HCT116 (cell line): ENCODE measurements at regions not wholly inside any gene's neighbourhood (a gene's known extent, or its start where the extent isn't known, plus 50 kb on each side); places are given as distances from the start of the nearest gene placed in this dataset.

Experiments used
- ATAC-seq: fragments of 200-7000 bp; cut with Tn5 transposase; 2 replicates; pipeline ENCODE4 v1.9.1; 2020; ENCODE audit warnings: mild to moderate bottlenecking, moderate library complexity
- BruUV-seq: library from RNA; stranded (reverse); fragments of 400-500 nt; replicated peaks from 2 replicates; lab custom pipeline; 2021; lab: Mats Ljungman, UMichigan
- CTCF ChIA-PET: fragments of 300-600 bp; sonication (Branson Sonifier 250); formaldehyde crosslinking; loops from one replicate; lab custom pipeline; 2021; ENCODE audit warnings: antibody characterized with exemption; lab: Charles Lee
- POLR2A ChIA-PET: fragments of 300-600, 350-600 bp; sonication (Branson Sonifier 250); formaldehyde crosslinking; loops from one replicate; lab custom pipeline; 2021; ENCODE audit warnings: antibody characterized with exemption; lab: Charles Lee
- RAD21 ChIA-PET, 2 experiments: fragments of 300-600 bp; sonication (Branson Sonifier 250); formaldehyde crosslinking; loops; one replicate each; lab custom pipeline; 2023; ENCODE audit warnings: low total read pairs in 2 of 2; ENCODE audit not compliant: uncharacterized antibody in 2 of 2, unreplicated experiment in 2 of 2, low non-redundant PET in 1 of 2; lab: Charles Lee
- DNase-seq: peaks from one replicate; pipeline ENCODE4 v3.0.0-alpha.2; 2010; ENCODE audit warnings: low read depth, low spot score
- H2AFZ ChIP-seq: fragments of 200-600 bp; shearing (Covaris generic), sonication (generic); 2 replicates; pipeline ENCODE4 v1.6.1; 2017; ENCODE audit warnings: low read depth, mixed run types, mixed read lengths, antibody characterized with exemption, low read length; ENCODE audit not compliant: poor library complexity, severe bottlenecking
- H3K27ac ChIP-seq: 2 replicates; pipeline ENCODE4 v1.5.1; 2012; ENCODE audit warnings: low read depth, low read length
- H3K27me3 ChIP-seq: fragments of 200-600 bp; sonication (generic); 2 replicates; pipeline ENCODE4 v1.6.1; 2016; ENCODE audit warnings: mixed run types, low read length, mixed read lengths; ENCODE audit not compliant: insufficient read depth
- H3K36me3 ChIP-seq, 2 experiments: fragments of 200-500 bp in 1 of 2; fragments of 200-600 bp in 1 of 2; sonication (Bioruptor generic) in 1 of 2; sonication (generic) in 1 of 2; 2 replicates each; pipeline versions ENCODE4 v1.5.1 to v1.6.1; 2014 to 2016; ENCODE audit warnings: low read length in 2 of 2, inconsistent platforms in 1 of 2, mixed read lengths in 1 of 2, mixed run types in 1 of 2; ENCODE audit not compliant: insufficient read depth in 2 of 2, control insufficient read depth in 1 of 2
- H3K4me1 ChIP-seq, 2 experiments: fragments of 200-600 bp in 1 of 2; sonication (generic) in 1 of 2; 2 replicates each; pipeline versions ENCODE4 v1.5.1 to v1.6.1; 2012 to 2017; ENCODE audit warnings: low read length in 2 of 2, inconsistent platforms in 1 of 2, mild to moderate bottlenecking in 1 of 2, mixed read lengths in 1 of 2, mixed run types in 1 of 2, moderate library complexity in 1 of 2; ENCODE audit not compliant: insufficient read depth in 2 of 2, control insufficient read depth in 1 of 2
- H3K4me2 ChIP-seq: fragments of 200-600 bp; sonication (generic); 2 replicates; pipeline ENCODE4 v1.6.1; 2017; ENCODE audit warnings: mixed run types, low read length, mixed read lengths
- H3K4me3 ChIP-seq, 2 experiments: fragments of 200-600 bp in 1 of 2; sonication (generic) in 1 of 2; replicated peaks in 1 of 2; 2 replicates each; pipeline ENCODE4 v1.5.1; 2011 to 2016; ENCODE audit warnings: low read length in 2 of 2, control low read depth in 1 of 2, low read depth in 1 of 2, mild to moderate bottlenecking in 1 of 2, mixed read lengths in 1 of 2, mixed run types in 1 of 2
- H3K79me2 ChIP-seq: fragments of 200-600 bp; sonication (generic); 2 replicates; pipeline ENCODE4 v1.6.1; 2017; ENCODE audit warnings: mild to moderate bottlenecking, mixed run types, low read length, moderate library complexity, mixed read lengths; ENCODE audit not compliant: insufficient read depth
- H3K9ac ChIP-seq: fragments of 200-600 bp; sonication (generic); 2 replicates; pipeline ENCODE4 v1.6.1; 2016; ENCODE audit warnings: low read length, mixed read lengths
- H3K9me2 ChIP-seq: fragments of 200-600 bp; sonication (generic), shearing (Covaris generic); 2 replicates; pipeline ENCODE4 v1.6.1; 2017; ENCODE audit warnings: mixed run types, mild to moderate bottlenecking, moderate library complexity; ENCODE audit not compliant: insufficient read depth
- H3K9me3 ChIP-seq, 2 experiments: fragments of 200-500 bp in 1 of 2; fragments of 200-600 bp in 1 of 2; sonication (Bioruptor generic) in 1 of 2; sonication (generic) in 1 of 2; 2 replicates each; pipeline ENCODE4 v1.6.1; 2014 to 2017; ENCODE audit warnings: low read length in 2 of 2, mixed read lengths in 2 of 2, inconsistent platforms in 1 of 2, low read depth in 1 of 2, mild to moderate bottlenecking in 1 of 2, mixed run types in 1 of 2, moderate library complexity in 1 of 2; ENCODE audit not compliant: control insufficient read depth in 1 of 2, insufficient read depth in 1 of 2
- H4K20me1 ChIP-seq: fragments of 200-600 bp; sonication (generic), shearing (Covaris generic); 2 replicates; pipeline ENCODE4 v1.6.1; 2017; ENCODE audit warnings: mixed run types, mild to moderate bottlenecking, moderate library complexity; ENCODE audit not compliant: insufficient read depth
- ATF3 ChIP-seq: IDR thresholded peaks from 2 replicates; pipeline ENCODE4 v1.6.1; 2012
- CBX3 ChIP-seq: IDR thresholded peaks from 2 replicates; pipeline ENCODE4 v1.6.1; 2012; ENCODE audit warnings: low read depth
- CEBPB ChIP-seq: IDR thresholded peaks from 2 replicates; pipeline ENCODE4 v1.6.1; 2012; ENCODE audit warnings: low read depth
- CTCF ChIP-seq, 3 experiments: fragments of 200-600 bp in 1 of 3; sonication (generic) in 1 of 3; IDR thresholded peaks in 2 of 3; conservative IDR thresholded peaks in 1 of 3; 2 replicates each; pipeline ENCODE4 v1.5.1; 2012 to 2017; ENCODE audit warnings: low read depth in 2 of 3, low read length in 2 of 3, antibody characterized with exemption in 1 of 3, borderline replicate concordance in 1 of 3, control low read depth in 1 of 3, mild to moderate bottlenecking in 1 of 3, mixed read lengths in 1 of 3, mixed run types in 1 of 3, moderate library complexity in 1 of 3; ENCODE audit not compliant: insufficient read depth in 1 of 3
- EGR1 ChIP-seq: IDR thresholded peaks from 2 replicates; pipeline ENCODE4 v1.6.1; 2012; ENCODE audit warnings: low read depth
- ELF1 ChIP-seq: IDR thresholded peaks from 2 replicates; pipeline ENCODE4 v1.6.1; 2012; ENCODE audit warnings: low read depth, borderline replicate concordance
- FOSL1 ChIP-seq: IDR thresholded peaks from 2 replicates; pipeline ENCODE4 v1.6.1; 2012; ENCODE audit warnings: low read depth
- JUND ChIP-seq: IDR thresholded peaks from 2 replicates; pipeline ENCODE4 v1.6.1; 2012
- MAX ChIP-seq: IDR thresholded peaks from 2 replicates; pipeline ENCODE4 v1.6.1; 2012
- POLR2A ChIP-seq: IDR thresholded peaks from 2 replicates; pipeline ENCODE4 v1.7.0; 2011; ENCODE audit warnings: borderline replicate concordance; ENCODE audit not compliant: insufficient read depth, insufficient read length; ENCODE audit errors: extremely low read depth
- POLR2AphosphoS5 ChIP-seq: IDR thresholded peaks from 2 replicates; pipeline ENCODE4 v1.6.1; 2011; ENCODE audit warnings: mild to moderate bottlenecking, low read depth, low read length, moderate library complexity
- REST ChIP-seq: IDR thresholded peaks from 2 replicates; pipeline ENCODE4 v1.6.1; 2012; ENCODE audit warnings: low read depth
- SIN3A ChIP-seq: IDR thresholded peaks from 2 replicates; pipeline ENCODE4 v1.6.1; 2012; ENCODE audit warnings: low read depth
- SP1 ChIP-seq: IDR thresholded peaks from 2 replicates; pipeline ENCODE4 v1.6.1; 2012; ENCODE audit warnings: low read depth
- SRF ChIP-seq: IDR thresholded peaks from 2 replicates; pipeline ENCODE4 v1.6.1; 2012; ENCODE audit warnings: low read depth
- TCF7L2 ChIP-seq: IDR thresholded peaks from 2 replicates; pipeline ENCODE4 v1.7.0; 2011; ENCODE audit warnings: borderline replicate concordance, inconsistent platforms; ENCODE audit not compliant: insufficient read depth, insufficient read length; ENCODE audit errors: extremely low read depth
- YY1 ChIP-seq: IDR thresholded peaks from 2 replicates; pipeline ENCODE4 v1.6.1; 2011; ENCODE audit warnings: low read length, low read depth, moderate library complexity, mild to moderate bottlenecking; ENCODE audit not compliant: insufficient replicate concordance; ENCODE audit errors: extremely low read depth
- ZBTB33 ChIP-seq: IDR thresholded peaks from 2 replicates; pipeline ENCODE4 v1.6.1; 2011; ENCODE audit warnings: mild to moderate bottlenecking, low read length, moderate library complexity; ENCODE audit not compliant: insufficient replicate concordance; ENCODE audit errors: extremely low read depth
- ZFX ChIP-seq: fragments of 450-650 bp; IDR thresholded peaks from 2 replicates; pipeline ENCODE4 v1.6.1; 2017
- ZNF274 ChIP-seq: fragments of 200-500 bp; sonication (Bioruptor generic); IDR thresholded peaks from 2 replicates; pipeline ENCODE4 v1.6.1; 2014; ENCODE audit warnings: mild to moderate bottlenecking, low read depth, low read length, inconsistent platforms
- intact Hi-C: fragments of 100-400 bp; cut with micrococcal nuclease; formaldehyde crosslinking; loops from 2 replicates; pipeline ENCODE4 v1.10.0; 2022

- Histone ChIP-seq H4K20me1 (no peaks in the 10 kb centered on the region), H3K27me3 (no peaks in the 10 kb centered on the region), H3K4me2 (no peak overlapping the region), H3K9me2 (no peaks in the 10 kb centered on the region), H3K4me3 (no peak overlapping the region), H3K36me3 (no peaks in the 10 kb centered on the region), H3K9ac (no peak overlapping the region), H3K9me3 (no peaks in the 10 kb centered on the region), H2AFZ (peak overlapping the region; percentile 56), H3K79me2 (no peaks in the 10 kb centered on the region), H3K27ac (no peak overlapping the region), H3K4me1 (no peaks in the 10 kb centered on the region)
- DNase-seq (no peak), ATAC-seq (no peak)
- RAD21 ChIA-PET: no interaction called here
- POLR2A ChIA-PET: no interaction called here
- no TSS peak for BruUV-seq
- TF ChIP-seq CEBPB (no peak), ZFX (no peak), TCF7L2 (no peak), ZNF274 (no peak), CTCF (IDR thresholded peaks at IDR 0.05 in 2 of 3, conservative IDR thresholded peaks at IDR 0.05 in 1 of 3; ENCODE audit: borderline replicate concordance in 1 of 3, insufficient read depth in 1 of 3, low read depth in 2 of 3, low read length in 2 of 3) (no peak), ELF1 (no peak), EGR1 (no peak), SRF (no peak), CBX3 (no peak), SIN3A (no peak), POLR2AphosphoS5 (no peak), POLR2A (no peak), YY1 (no peak), JUND (no peak), FOSL1 (no peak), REST (no peak), ATF3 (no peak), MAX (no peak), SP1 (no peak), ZBTB33 (no peak)
- TF ChIP-seq, all 23 proteins: peak for 0
- CTCF ChIA-PET: no interaction called here
- intact Hi-C loops: no loop called here
Observed at GRCh38 chr4:83917572-83917971, 381.7 kb downstream of the GPAT3 start.
